Posterior cingulate gyrus (tissue), 11 donors: ENCODE measurements at regions not wholly inside any gene's neighbourhood (a gene's known extent, or its start where the extent isn't known, plus 50 kb on each side); places are given as distances from the start of the nearest gene placed in this dataset.
"Not testable (repeated sequence)": the region's sequence is repeated elsewhere in the genome, so short reads cannot be mapped to it uniquely, and the experiment has no call there.

ENCODE experiments used
- DNase-seq, 10 donors: peaks; one replicate each; pipeline versions ENCODE4 v3.0.0 to v3.0.0-alpha.2; 2020 to 2021; ENCODE audit warnings: mixed read lengths in 3 of 10
- intact Hi-C: fragments of 100-400 bp; cut with DNase I; formaldehyde crosslinking; loops from one replicate; pipeline ENCODE4 v1.15.1; 2023

GRCh38 chr2:87403893-87404175 is 344.1 kb upstream of the PLGLB2 start:
- intact Hi-C loops = no loop called here

GRCh38 chr2:87404411-87405255 is 343.3 kb upstream of the PLGLB2 start:
- intact Hi-C loops = not testable (repeated sequence)
- peak in 4 of 10 donors; percentile 27 to 81 (median 68) for DNase-seq

More at GRCh38 chr2:87403893-87404175, 344.1 kb upstream of the PLGLB2 start:
- peak in 2 of 10 donors; percentile 64 to 75 for DNase-seq

GRCh38 chr2:87405531-87406216 is 342.2 kb upstream of the PLGLB2 start:
- peak in 4 of 10 donors; percentile 26 to 85 (median 73) for DNase-seq
- intact Hi-C loops = not testable (repeated sequence)

GRCh38 chr2:87406406-87407175 is 341.3 kb upstream of the PLGLB2 start:
- intact Hi-C loops = not testable (repeated sequence)

GRCh38 chr2:87409601-87410000 is 338.3 kb upstream of the PLGLB2 start:
- intact Hi-C loops = not testable (repeated sequence)
- DNase-seq = peak in 3 of 10 donors; percentile 2 to 78 (median 18)

More at GRCh38 chr2:87406406-87407175, 341.3 kb upstream of the PLGLB2 start:
- DNase-seq = peak in 4 of 10 donors; percentile 30 to 85 (median 72)

GRCh38 chr2:87410371-87410770 is 337.5 kb upstream of the PLGLB2 start:
- intact Hi-C loops = not testable (repeated sequence)

GRCh38 chr2:87412036-87412820 is 335.7 kb upstream of the PLGLB2 start:
- peak in 4 of 10 donors; percentile 48 to 89 (median 88) for DNase-seq
- intact Hi-C loops = not testable (repeated sequence)

More at GRCh38 chr2:87410371-87410770, 337.5 kb upstream of the PLGLB2 start:
- DNase-seq = peak in 3 of 10 donors; percentile 45 to 68 (median 47)

GRCh38 chr2:87414331-87414730 is 333.6 kb upstream of the PLGLB2 start:
- DNase-seq = peak in 3 of 10 donors; percentile 79 to 85 (median 81)
- intact Hi-C loops = not testable (repeated sequence)

GRCh38 chr2:87414795-87415570 is 332.9 kb upstream of the PLGLB2 start:
- intact Hi-C loops = not testable (repeated sequence)
- peak in 3 of 10 donors; percentile 78 to 90 (median 81) for DNase-seq

- peak in 3 of 10 donors; percentile 82 to 88 (median 87) for DNase-seq
- intact Hi-C loops = not testable (repeated sequence)
Measured at GRCh38 chr2:87415586-87416265, 332.2 kb upstream of the PLGLB2 start.

GRCh38 chr2:87416266-87416592 is 331.7 kb upstream of the PLGLB2 start:
- intact Hi-C loops = not testable (repeated sequence)
- DNase-seq = peak in 3 of 10 donors; percentile 80 to 93 (median 89)

GRCh38 chr2:87417147-87417546 is 330.7 kb upstream of the PLGLB2 start:
- intact Hi-C loops = not testable (repeated sequence)
- peak in 3 of 10 donors; percentile 45 to 74 (median 69) for DNase-seq

GRCh38 chr2:87417742-87418567 is 329.9 kb upstream of the PLGLB2 start:
- peak in 3 of 10 donors; percentile 76 to 91 (median 88) for DNase-seq
- intact Hi-C loops = not testable (repeated sequence)

GRCh38 chr2:87418823-87419822 is 328.8 kb upstream of the PLGLB2 start:
- intact Hi-C loops = not testable (repeated sequence)
- peak in 3 of 10 donors; percentile 82 to 94 (median 92) for DNase-seq

GRCh38 chr2:87419980-87420379 is 327.9 kb upstream of the PLGLB2 start:
- intact Hi-C loops = not testable (repeated sequence)
- DNase-seq = peak in 2 of 10 donors; percentile 32 to 64

GRCh38 chr2:87420954-87421353 is 326.9 kb upstream of the PLGLB2 start:
- DNase-seq = peak in 2 of 10 donors; percentile 29 to 77
- intact Hi-C loops = not testable (repeated sequence)
